Activated CD4-positive, alpha-beta T cell treated with anti-CD3 and anti-CD28 coated beads for 36 hours (primary cell): ENCODE measurements at regions not wholly inside any gene's neighbourhood (a gene's known extent, or its start where the extent isn't known, plus 50 kb on each side); places are given as distances from the start of the nearest gene placed in this dataset.

Experiments used
- ATAC-seq: fragments of 200-7000 bp; cut with Tn5 transposase; one replicate; pipeline ENCODE4 v1.10.0; 2021; ENCODE audit warnings: mild to moderate bottlenecking, moderate library complexity
- CTCF ChIA-PET: fragments of 350-600 bp; sonication (Branson Sonifier 250); formaldehyde crosslinking; loops from one replicate; lab custom pipeline; 2021; ENCODE audit warnings: antibody characterized with exemption; lab: Charles Lee
- POLR2A ChIA-PET: fragments of 350-600 bp; sonication (Branson Sonifier 250); formaldehyde crosslinking; loops from one replicate; lab custom pipeline; 2021; ENCODE audit warnings: antibody characterized with exemption, inconsistent platforms; lab: Charles Lee
- DNase-seq: peaks from one replicate; pipeline ENCODE4 v3.0.0-alpha.2; 2020
- H3K27ac Mint-ChIP-seq: one replicate; pipeline ENCODE4 v1.8.0; 2021; ENCODE audit warnings: mixed read lengths
- H3K27me3 Mint-ChIP-seq: one replicate; pipeline ENCODE4 v1.8.0; 2021; ENCODE audit warnings: mixed read lengths
- H3K36me3 Mint-ChIP-seq: one replicate; pipeline ENCODE4 v1.8.0; 2021; ENCODE audit warnings: low read depth, mixed read lengths
- H3K4me1 Mint-ChIP-seq: one replicate; pipeline ENCODE4 v1.8.0; 2021; ENCODE audit warnings: mixed read lengths
- H3K4me3 Mint-ChIP-seq: one replicate; pipeline ENCODE4 v1.8.0; 2021; ENCODE audit warnings: mild to moderate bottlenecking, moderate library complexity, mixed read lengths
- H3K9me3 Mint-ChIP-seq: one replicate; pipeline ENCODE4 v1.8.0; 2021; ENCODE audit warnings: low read depth, mixed read lengths
- intact Hi-C, 2 experiments: fragments of 100-400 bp; cut with DNase I in 1 of 2; cut with micrococcal nuclease in 1 of 2; formaldehyde crosslinking; loops; one replicate each; pipeline versions ENCODE4 v1.14.2 to v1.15.1; 2022 to 2024; cut with DNase I, micrococcal nuclease

DNA sequence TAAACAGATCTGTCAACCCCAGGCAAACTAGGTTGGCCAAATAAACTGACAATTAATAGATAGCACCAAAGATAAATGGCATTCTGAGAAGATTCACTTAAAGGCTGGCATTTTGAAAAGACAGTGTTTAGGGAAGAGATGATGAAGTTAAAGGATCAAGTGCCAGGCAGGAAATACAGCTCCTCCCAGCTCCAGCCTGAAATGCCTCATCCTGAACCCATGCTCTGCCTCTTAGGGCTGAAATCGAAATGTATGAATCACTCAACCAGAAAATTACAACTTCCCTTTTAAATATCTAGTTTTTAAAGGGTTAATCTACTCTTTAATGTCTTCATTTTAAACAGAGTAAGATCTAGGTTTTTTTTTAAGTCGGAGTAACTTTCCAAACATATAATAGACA, 171.2 kb upstream of the UBL3 start:
- no peaks in the 10 kb centered on the region for H3K9me3 Mint-ChIP-seq
- H3K27me3 Mint-ChIP-seq = peaks cover 2% of the 10 kb centered on the region
- ATAC-seq (no peak), DNase-seq (no peak)
- ChIA-PET CTCF (no interaction called here), POLR2A (no interaction called here)
- peaks cover 6% of the 10 kb centered on the region for H3K4me1 Mint-ChIP-seq
- no peak overlapping the region for H3K4me3 Mint-ChIP-seq
- intact Hi-C loops = no loop called here
- H3K36me3 Mint-ChIP-seq = no peaks in the 10 kb centered on the region
- no peak overlapping the region for H3K27ac Mint-ChIP-seq

DNA sequence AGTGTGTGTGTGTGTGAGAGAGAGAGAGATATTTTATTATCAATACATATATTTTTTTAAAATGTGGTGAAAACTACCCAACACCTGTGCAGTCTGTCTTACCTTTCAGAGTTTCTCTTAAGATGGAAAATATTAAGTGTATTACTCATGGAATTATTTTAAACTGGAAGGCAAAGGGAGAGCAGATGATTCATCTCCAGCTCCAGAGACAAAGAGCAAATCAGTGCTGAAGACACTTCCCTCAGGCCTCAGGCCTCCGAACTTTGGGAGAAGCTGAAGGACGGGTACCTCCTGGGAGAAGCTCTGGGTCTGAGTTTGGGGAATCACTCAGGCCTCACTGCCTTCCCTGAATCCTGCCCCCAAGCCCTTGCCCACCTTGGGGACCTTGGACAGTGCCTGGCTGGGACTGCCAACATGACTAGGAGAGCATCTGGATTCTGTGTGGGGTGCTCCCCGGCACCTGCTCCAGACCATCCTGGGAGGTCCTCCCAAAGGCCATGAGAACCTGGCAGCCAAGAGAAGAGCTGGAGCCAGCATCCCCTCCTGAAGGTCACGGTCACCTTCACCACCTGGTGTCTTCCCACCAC, 170.4 kb upstream of the UBL3 start:
- Mint-ChIP-seq H3K27ac (no peak overlapping the region), H3K9me3 (no peaks in the 10 kb centered on the region), H3K36me3 (no peaks in the 10 kb centered on the region), H3K4me3 (no peak overlapping the region), H3K4me1 (peaks cover 6% of the 10 kb centered on the region), H3K27me3 (peaks cover 2% of the 10 kb centered on the region)
- intact Hi-C loops = no loop called here
- DNase-seq = no peak
- no peak for ATAC-seq
- CTCF ChIA-PET = no interaction called here
- POLR2A ChIA-PET = interaction anchor here (0.7 kb wide), 1 partner anchor 50 kb away, joined by 5 read pairs; no protein-coding TSS in a partner anchor

DNA sequence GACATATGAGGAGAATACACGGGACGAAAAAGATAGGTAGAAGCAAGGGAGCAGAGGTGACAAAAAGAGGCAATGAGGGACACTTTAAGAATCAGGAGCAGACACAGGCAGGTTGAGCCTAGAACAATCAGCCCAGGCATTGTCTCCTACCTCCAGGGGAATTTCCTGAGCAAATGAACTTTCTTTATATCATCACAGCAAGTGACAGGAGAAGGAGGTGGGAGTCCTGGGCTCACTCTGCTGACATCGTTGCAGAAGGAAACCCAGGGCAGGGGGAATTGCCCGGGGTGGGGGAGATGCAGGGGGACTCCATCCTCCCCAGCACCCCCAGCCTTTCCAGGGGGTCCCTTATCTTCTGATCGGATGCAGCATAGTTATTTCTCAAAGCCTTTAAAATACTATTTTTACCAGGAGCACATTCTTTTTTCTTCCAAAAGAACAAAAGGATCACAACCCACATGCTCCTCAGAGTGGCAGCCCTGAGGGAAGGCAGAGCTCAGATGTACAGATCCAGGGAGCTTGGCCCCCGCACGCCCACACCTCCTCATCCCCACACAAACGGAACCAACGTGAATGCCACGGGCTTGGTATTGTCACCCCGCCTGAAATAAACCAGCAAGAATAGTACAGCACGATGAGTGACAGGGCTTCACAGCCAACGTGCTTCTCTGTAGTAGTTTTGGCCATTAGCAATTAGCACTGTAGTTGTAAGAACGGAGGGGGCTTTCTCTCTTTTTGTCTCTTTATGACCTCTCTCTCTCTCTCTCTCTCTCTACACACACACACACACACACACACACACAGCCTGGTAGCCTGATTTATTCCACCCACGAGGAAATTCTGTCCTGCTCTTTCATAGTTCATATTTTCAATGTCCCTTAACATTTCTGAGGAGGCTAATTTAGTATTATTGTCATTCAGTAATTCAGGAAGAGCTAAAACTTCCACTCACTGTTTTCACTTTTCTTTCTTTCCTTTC, 169.5 kb upstream of the UBL3 start:
- H3K27me3 Mint-ChIP-seq = peaks cover 2% of the 10 kb centered on the region
- no peak overlapping the region for H3K27ac Mint-ChIP-seq
- no peaks in the 10 kb centered on the region for H3K9me3 Mint-ChIP-seq
- no peaks in the 10 kb centered on the region for H3K36me3 Mint-ChIP-seq
- DNase-seq (no peak), ATAC-seq (no peak)
- H3K4me3 Mint-ChIP-seq = no peak overlapping the region
- CTCF ChIA-PET = interaction anchor here (1.6 kb wide), 2 partner anchors 16 to 65 kb away, joined by 3 to 6 read pairs; no protein-coding TSS in a partner anchor
- peaks cover 6% of the 10 kb centered on the region for H3K4me1 Mint-ChIP-seq
- intact Hi-C loops = no loop called here
- POLR2A ChIA-PET = no interaction called here

DNA sequence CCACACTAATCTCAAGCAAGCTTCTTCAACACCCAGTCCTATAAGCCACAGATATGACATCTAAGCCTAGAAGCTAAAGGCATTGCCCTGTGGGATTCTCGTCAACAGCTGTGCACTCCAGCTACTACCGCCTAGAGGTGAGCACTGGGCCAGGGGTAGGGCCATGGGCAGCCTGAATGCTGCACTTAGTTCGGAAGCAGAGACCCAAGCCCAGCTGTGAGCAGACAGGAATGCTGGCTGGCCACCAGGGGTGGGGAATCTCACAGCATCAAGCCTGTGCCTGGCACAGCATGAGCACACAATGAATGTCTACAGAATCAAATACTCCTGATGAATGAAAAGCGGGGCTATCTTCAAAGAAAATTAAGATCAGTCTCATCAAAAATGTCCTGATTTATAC, 167.5 kb upstream of the UBL3 start:
- no peak overlapping the region for H3K27ac Mint-ChIP-seq
- peaks cover 2% of the 10 kb centered on the region for H3K27me3 Mint-ChIP-seq
- no peak for ATAC-seq
- ChIA-PET POLR2A (no interaction called here), CTCF (interaction anchor here (0.6 to 1.6 kb wide), 4 partner anchors 14 to 94 kb away, joined by 3 to 6 read pairs (median 4); no protein-coding TSS in a partner anchor)
- H3K36me3 Mint-ChIP-seq = no peaks in the 10 kb centered on the region
- no peak overlapping the region for H3K4me3 Mint-ChIP-seq
- intact Hi-C loops = no loop called here
- no peaks in the 10 kb centered on the region for H3K9me3 Mint-ChIP-seq
- peaks cover 12% of the 10 kb centered on the region for H3K4me1 Mint-ChIP-seq
- DNase-seq = no peak

DNA sequence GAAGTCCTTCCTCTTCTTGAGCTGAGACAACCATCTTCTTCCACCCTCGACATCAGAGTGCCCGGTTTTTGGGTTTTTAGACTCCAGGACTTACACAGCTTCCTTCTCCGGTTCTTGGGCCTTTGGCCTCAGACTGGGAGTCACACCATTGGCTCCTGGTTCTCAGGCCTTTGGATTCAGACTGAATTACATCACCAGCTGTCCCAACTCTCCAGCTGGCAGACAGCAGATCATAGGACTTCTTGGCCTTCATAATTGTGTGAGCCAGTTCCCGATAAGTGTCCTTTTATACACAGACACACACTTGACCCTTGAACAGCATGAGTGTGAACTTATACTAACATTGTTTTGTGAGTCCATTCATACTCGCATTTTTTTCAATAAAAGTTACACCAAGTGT, 166.0 kb upstream of the UBL3 start:
- Mint-ChIP-seq H3K27me3 (peaks cover 2% of the 10 kb centered on the region), H3K36me3 (no peaks in the 10 kb centered on the region), H3K4me1 (peaks cover 9% of the 10 kb centered on the region), H3K9me3 (no peaks in the 10 kb centered on the region), H3K27ac (no peak overlapping the region), H3K4me3 (no peak overlapping the region)
- intact Hi-C loops = no loop called here
- DNase-seq = no peak
- CTCF ChIA-PET = no interaction called here
- POLR2A ChIA-PET = no interaction called here
- ATAC-seq = no peak

DNA sequence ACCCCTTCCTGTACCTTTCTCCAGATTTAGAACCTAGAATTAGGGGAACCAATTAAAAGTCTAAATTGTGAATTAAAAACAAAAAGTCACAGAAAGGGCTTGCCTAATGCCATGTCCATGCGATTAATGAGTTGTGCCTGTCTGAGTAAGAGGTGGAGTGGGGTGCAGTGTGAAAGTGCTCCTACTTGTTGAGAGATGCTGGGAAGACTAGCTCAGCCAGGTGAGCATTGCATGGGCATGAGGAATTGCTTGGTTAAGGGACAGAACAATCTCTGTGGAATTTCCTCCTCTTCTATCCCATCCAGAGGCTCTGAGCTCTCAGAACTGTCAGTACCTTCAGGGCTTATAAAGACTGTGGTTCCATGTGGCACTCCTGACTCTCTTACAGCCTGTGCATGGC, 159.0 kb upstream of the UBL3 start:
- H3K4me1 Mint-ChIP-seq = peaks cover 13% of the 10 kb centered on the region
- H3K9me3 Mint-ChIP-seq = no peaks in the 10 kb centered on the region

DNA sequence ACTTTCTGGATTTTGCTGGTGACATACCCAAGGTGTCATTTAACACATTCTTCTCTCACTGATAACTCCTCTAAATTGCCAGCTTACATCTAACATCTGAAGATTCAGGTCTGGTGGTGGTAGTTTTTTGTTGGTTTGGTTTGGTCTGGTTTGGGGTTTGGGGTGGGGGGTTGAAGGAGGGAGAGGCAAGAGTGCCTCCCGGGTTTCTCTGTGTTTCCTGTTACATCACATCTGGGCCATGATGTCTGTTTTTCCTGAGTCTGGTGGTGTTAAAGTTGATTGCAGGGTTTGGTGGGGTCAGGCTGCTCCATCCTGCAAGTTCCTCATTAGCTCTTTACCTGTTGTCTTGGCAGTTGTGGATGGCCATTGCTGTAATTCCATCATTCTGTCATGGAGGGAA, 155.8 kb upstream of the UBL3 start:
- ChIA-PET POLR2A (no interaction called here), CTCF (interaction anchor here (0.7 to 1.9 kb wide), 2 partner anchors 22 to 109 kb away, joined by 3 to 6 read pairs; no protein-coding TSS in a partner anchor)
- Mint-ChIP-seq H3K27me3 (peaks cover 2% of the 10 kb centered on the region), H3K4me3 (no peak overlapping the region), H3K9me3 (no peaks in the 10 kb centered on the region), H3K4me1 (peaks cover 17% of the 10 kb centered on the region), H3K36me3 (no peaks in the 10 kb centered on the region), H3K27ac (no peak overlapping the region)
- DNase-seq (no peak), ATAC-seq (no peak)
- intact Hi-C loops = no loop called here

More for the DNA sequence above, 159.0 kb upstream of the UBL3 start:
- ATAC-seq (no peak), DNase-seq (no peak)
- Mint-ChIP-seq H3K4me3 (no peak overlapping the region), H3K27me3 (peaks cover 2% of the 10 kb centered on the region), H3K36me3 (no peaks in the 10 kb centered on the region), H3K27ac (no peak overlapping the region)
- intact Hi-C loops = no loop called here
- ChIA-PET CTCF (no interaction called here), POLR2A (no interaction called here)

DNA sequence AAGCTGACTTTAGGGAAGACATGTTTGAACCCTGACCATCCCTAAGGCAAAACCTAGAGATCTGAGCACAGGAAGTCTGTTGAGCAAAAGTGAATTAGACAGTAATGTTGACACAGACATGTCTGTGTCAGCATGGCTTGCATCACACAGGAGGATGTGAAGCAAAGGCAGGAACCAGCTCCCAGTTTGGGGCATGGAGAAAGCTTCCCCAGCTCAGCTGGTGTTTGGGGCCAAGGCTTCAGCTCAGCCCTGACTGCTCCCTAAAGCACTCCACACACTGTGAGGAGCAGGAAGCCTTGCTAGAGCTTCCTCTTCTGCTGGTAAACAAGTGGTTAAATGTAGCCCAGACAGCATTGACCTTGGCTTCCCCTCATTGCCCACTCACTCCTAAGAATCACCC, 153.8 kb upstream of the UBL3 start:
- ATAC-seq (no peak), DNase-seq (no peak)
- no peaks in the 10 kb centered on the region for H3K36me3 Mint-ChIP-seq
- H3K9me3 Mint-ChIP-seq = no peaks in the 10 kb centered on the region
- ChIA-PET POLR2A (no interaction called here), CTCF (interaction anchor here (1.7 kb wide), 1 partner anchor 14 kb away, joined by 6 read pairs; no protein-coding TSS in a partner anchor)
- peaks cover 17% of the 10 kb centered on the region for H3K4me1 Mint-ChIP-seq
- intact Hi-C loops = no loop called here
- H3K27ac Mint-ChIP-seq = no peak overlapping the region
- H3K4me3 Mint-ChIP-seq = no peak overlapping the region
- peaks cover 2% of the 10 kb centered on the region for H3K27me3 Mint-ChIP-seq

DNA sequence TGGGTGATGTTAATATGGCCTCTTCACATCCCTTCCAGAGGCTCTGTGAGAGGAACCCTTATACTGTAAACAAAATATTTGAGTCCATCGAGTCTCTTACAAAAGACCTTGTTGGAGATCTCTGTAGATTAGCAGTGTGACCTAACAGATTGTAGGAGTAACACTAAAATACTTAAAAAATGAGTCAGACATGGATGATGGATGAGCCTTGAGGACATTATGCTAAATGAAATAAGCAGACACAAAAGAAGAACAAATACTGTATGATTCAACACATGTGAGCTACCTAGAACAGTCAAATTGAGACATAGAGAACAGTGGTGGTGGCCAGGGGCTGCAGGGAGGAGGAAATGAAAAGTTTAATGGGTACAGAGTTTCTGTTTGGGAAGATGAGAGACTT, 152.2 kb upstream of the UBL3 start:
- H3K4me3 Mint-ChIP-seq = no peak overlapping the region
- ChIA-PET CTCF (interaction anchor here (1.3 kb wide), 1 partner anchor 113 kb away, joined by 4 read pairs; no protein-coding TSS in a partner anchor), POLR2A (no interaction called here)
- no peaks in the 10 kb centered on the region for H3K27me3 Mint-ChIP-seq
- intact Hi-C loops = no loop called here
- no peaks in the 10 kb centered on the region for H3K9me3 Mint-ChIP-seq
- ATAC-seq = peak; percentile 91
- peak; percentile 40 for DNase-seq
- H3K36me3 Mint-ChIP-seq = no peaks in the 10 kb centered on the region
- H3K27ac Mint-ChIP-seq = no peak overlapping the region
- H3K4me1 Mint-ChIP-seq = peaks cover 17% of the 10 kb centered on the region

DNA sequence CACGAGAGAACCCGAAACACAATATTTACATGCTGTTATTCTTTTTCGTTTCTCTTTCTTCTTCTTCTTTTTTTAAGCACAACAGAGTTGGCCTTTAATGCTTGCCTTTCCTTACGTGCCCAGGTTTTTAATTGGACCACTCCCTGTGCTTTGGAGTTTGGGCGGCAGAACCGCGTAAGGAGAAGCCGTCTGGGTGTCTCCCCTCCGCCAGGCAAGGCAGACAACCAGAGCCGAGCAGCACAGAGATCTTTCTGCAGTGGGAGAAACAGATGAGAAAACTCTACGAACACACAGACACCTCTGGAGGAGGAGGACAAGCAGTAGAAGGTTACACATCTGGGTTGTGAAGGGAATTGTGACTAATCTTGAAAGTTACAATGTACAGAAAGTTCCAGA, 150.0 kb upstream of the UBL3 start:
- POLR2A ChIA-PET = no interaction called here
- intact Hi-C loops = no loop called here
- no peak overlapping the region for H3K27ac Mint-ChIP-seq

DNA sequence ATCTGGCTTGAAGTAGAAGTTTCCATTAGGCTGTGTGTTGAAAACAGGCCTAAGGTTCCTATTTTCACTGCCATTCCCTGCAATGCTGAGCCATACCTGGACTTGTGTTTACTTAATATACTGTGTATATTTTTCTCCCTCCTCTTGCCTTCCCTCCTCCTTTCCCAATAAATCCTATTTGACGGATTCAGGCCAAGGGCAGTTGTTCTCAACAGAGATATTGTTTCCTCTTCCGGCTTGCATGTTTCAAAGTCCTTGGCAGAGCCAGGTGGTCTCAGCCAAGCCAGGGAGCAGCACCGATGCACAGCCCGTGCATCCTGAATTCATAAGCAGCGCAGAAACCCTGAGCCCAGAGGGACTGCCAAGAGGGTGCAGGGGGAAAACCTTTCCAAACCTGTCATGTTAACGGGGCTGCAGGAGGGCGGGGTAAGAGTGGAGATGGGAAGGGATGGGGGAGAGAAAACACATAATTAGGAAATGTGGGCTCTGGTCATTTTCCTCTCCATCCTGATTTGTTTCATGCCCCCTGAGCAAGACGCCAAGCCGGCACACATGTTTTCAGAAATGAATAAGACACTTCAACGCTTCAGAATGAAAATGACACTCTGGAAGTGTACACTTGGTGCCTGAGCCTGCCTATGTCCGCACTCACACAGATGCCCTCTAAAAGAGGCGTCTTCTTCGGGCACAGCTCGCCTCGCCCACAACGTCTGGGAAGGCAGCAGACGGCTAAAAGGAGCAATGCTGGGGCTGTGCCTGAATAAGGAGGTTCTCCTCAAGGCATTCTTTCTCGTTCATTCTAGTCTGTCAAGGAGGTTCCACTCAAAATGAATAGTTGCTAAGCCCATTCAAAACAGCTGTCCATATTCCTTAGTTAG, 149.3 kb upstream of the UBL3 start:
- no peak overlapping the region for H3K27ac Mint-ChIP-seq
- no peak overlapping the region for H3K4me3 Mint-ChIP-seq
- intact Hi-C loops = no loop called here
- DNase-seq (no peak), ATAC-seq (no peak)
- H3K4me1 Mint-ChIP-seq = peaks cover 4% of the 10 kb centered on the region
- no peaks in the 10 kb centered on the region for H3K36me3 Mint-ChIP-seq
- ChIA-PET POLR2A (interaction anchor here (0.7 kb wide), 1 partner anchor 473 kb away, joined by 5 read pairs; no protein-coding TSS in a partner anchor), CTCF (no interaction called here)
- no peaks in the 10 kb centered on the region for H3K27me3 Mint-ChIP-seq
- H3K9me3 Mint-ChIP-seq = no peaks in the 10 kb centered on the region

More for the DNA sequence above, 150.0 kb upstream of the UBL3 start:
- H3K36me3 Mint-ChIP-seq = no peaks in the 10 kb centered on the region
- H3K27me3 Mint-ChIP-seq = no peaks in the 10 kb centered on the region
- H3K4me1 Mint-ChIP-seq = peaks cover 7% of the 10 kb centered on the region
- CTCF ChIA-PET = no interaction called here
- ATAC-seq (no peak), DNase-seq (no peak)
- H3K4me3 Mint-ChIP-seq = no peak overlapping the region
- no peaks in the 10 kb centered on the region for H3K9me3 Mint-ChIP-seq
